ELR (cell line): ENCODE measurements at regions not wholly inside any gene's neighbourhood (a gene's known extent, or its start where the extent isn't known, plus 50 kb on each side); places are given as distances from the start of the nearest gene placed in this dataset.
A peak's percentile ranks its signal among the peaks of the same experiment; 100 is the strongest.

ENCODE experiments used
- DNase-seq: peaks from one replicate; pipeline ENCODE4 v3.0.0-alpha.2; 2015; ENCODE audit warnings: low read depth

DNA sequence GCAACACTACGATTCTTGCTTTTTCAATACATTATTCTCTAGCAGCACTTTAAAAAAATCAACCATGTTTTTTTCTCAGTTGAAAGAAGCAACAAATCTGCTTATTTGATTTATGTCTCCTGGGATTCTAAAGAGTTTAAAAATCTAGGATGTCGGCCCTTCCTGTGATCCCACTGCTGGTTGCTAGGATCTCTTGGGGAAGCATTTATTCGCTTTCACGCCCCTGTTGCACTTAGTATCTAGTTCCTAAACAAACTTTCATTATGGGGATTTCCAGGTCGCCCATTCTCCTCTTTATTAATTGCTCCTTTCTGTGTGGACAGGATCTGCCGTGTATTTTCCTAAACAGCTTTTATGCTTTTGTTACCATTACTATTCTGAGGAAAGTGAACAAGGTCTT is 313.5 kb downstream of the AGTPBP1 start:
- no peak for DNase-seq

- no peak for DNase-seq
Measured at GRCh38 chr9:85427772-85428171, 314.0 kb downstream of the AGTPBP1 start.

- peak; percentile 48 for DNase-seq
Measured at GRCh38 chr9:85425153-85425611, 316.6 kb downstream of the AGTPBP1 start.

GRCh38 chr9:85423422-85423821 is 318.3 kb downstream of the AGTPBP1 start:
- no peak for DNase-seq

- no peak for DNase-seq
Measured at GRCh38 chr9:85421641-85422040, 320.1 kb downstream of the AGTPBP1 start.

DNA sequence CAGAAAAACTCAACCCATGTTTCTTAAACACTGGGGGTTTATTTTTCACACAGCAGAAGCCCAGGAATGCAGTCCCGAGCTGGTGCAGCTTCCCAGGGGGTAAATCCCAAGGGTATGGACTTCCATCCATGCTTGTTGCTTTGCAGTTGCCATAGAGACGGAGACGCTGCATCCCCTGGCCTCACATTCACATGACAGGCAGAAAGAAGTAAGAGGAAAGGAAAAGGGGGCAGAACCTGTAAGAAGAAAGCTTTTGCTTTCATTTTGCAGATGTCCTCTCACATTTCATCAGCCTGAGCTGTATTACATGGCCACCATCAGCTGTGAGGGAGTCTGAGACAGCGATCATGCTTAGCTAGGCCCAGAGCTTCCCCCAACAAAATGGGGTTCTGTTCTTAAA is 321.0 kb downstream of the AGTPBP1 start:
- no peak for DNase-seq

DNA sequence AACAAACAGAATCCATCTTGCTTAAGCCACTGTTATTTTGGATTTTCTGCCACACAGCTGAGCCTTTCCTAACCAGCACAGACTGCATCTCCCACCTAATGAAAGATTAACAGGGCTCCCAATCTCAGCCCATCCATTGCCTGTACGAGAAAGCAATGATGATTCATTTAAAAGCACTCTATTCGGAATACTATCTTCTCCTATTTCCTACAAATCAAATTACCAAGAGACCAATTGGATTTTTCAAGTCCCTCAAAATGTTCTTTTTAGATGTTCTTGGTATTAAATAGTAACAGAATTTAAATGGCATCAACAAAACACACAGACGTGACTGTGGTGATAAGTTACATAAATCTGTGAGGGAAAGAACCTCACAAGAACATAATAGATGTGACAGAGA is 324.1 kb downstream of the AGTPBP1 start:
- no peak for DNase-seq

GRCh38 chr9:85416715-85417114 is 325.0 kb downstream of the AGTPBP1 start:
- no peak for DNase-seq

- DNase-seq = no peak
Measured at GRCh38 chr9:85414390-85414789, 327.4 kb downstream of the AGTPBP1 start.

DNA sequence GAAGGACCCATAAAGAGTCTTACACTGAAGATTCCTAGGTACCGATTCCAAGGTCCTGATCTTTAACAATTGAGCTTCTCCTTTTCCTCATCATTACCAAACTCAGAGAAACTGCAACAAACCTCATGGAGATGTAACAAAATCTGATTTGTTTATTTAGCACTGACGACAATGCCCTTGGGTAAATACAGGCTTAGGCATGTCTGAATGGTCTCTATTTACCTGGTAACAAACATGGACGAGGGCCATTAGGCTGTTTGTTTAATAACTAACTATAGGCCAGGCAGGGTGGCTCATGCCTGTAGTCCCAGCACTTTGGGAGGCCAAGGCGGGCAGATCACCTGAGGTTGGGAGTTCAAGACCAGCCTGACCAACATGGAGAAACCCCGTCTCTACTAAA is 333.3 kb downstream of the AGTPBP1 start:
- no peak for DNase-seq

- no peak for DNase-seq
Measured at GRCh38 chr9:85405566-85405950, 336.2 kb downstream of the AGTPBP1 start.

- no peak for DNase-seq
Measured at GRCh38 chr9:85404911-85405565, 336.7 kb downstream of the AGTPBP1 start.

GRCh38 chr9:85402551-85402950 is 339.2 kb downstream of the AGTPBP1 start:
- DNase-seq = no peak

DNA sequence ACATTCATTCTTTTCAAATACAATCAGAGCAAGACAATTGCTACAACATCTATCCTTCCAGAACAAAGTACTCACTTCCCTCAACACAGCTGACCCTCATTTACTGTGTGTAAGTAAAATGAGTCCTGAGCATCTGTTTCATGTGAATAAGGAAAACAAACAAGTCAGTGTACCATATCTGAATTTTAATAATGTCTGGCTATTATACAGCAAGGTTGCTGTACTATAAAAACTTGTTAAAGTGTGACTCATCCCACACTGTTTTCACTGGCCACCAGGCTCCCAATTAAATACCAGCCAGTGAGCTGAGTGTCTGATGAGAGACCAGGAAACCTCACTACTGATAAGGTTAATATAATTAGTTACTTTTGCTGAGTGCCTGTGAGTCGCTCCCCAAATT is 339.8 kb downstream of the AGTPBP1 start:
- DNase-seq = no peak

DNA sequence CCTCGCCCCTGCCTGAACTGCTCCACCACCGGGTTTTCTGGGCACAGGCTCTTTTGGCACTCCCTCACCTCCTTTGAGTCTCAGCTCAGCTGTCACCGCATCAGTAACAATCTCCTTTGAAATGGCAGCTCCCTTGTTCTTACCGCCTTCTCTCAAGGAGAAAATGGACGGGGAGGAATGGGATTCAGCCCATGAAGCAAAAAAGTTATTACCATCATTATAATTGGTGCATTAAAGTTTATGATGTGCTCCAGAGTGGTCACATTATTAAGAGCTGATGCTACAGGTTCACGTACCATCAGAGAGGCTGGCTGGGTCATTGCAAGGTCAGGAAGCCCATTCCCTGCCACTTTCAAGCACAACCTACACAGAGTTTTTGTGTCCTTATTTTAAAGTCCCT is 344.7 kb downstream of the AGTPBP1 start:
- DNase-seq = no peak

GRCh38 chr9:85392260-85392659 is 349.5 kb downstream of the AGTPBP1 start:
- no peak for DNase-seq

- peak; percentile 17 for DNase-seq
Measured at GRCh38 chr9:85377731-85378289, 363.9 kb downstream of the AGTPBP1 start.

GRCh38 chr9:85368781-85369180 is 373.0 kb downstream of the AGTPBP1 start:
- DNase-seq = no peak

- no peak for DNase-seq
Measured at GRCh38 chr9:85359161-85359560, 382.6 kb downstream of the AGTPBP1 start.

- no peak for DNase-seq
Measured at GRCh38 chr9:85349046-85349445, 392.7 kb downstream of the AGTPBP1 start.

DNA sequence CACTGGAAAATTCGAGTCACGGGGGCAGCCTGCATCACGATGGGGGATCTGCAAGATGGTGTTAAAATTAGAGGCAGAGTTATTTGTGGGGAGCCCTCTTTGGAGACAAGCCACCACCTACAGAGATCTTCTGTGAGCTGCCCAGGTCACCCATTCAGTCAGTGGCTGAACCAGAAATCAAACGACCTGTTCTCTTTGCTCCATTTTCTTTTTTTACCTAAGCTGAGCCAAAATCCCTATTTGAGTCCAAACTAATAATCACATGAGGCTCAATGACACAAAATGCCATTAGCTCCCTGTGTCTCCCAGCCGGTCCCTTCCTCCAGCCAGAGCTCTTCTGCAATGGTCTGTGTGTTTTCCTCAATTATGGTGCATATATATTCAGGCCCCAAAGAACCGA is 394.2 kb downstream of the AGTPBP1 start:
- no peak for DNase-seq

DNA sequence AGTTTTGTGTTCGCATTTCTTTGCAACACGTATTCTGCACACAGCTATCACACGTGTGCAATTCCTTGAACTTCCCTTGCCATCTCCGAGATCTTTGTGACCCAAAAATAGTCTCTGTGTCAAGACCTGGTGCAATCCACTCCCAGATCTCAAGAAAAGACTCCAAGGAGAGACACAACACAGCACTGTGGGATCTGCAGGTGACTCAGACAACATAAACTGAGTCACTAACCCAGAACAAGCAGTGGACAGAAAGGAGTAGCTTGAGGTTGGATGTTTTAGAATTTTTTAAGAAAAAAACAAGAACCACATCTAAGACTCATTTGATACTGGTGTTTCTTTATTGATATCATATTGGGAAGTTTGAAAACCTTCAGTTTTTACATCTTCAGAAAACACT is 396.9 kb downstream of the AGTPBP1 start:
- DNase-seq = no peak

DNA sequence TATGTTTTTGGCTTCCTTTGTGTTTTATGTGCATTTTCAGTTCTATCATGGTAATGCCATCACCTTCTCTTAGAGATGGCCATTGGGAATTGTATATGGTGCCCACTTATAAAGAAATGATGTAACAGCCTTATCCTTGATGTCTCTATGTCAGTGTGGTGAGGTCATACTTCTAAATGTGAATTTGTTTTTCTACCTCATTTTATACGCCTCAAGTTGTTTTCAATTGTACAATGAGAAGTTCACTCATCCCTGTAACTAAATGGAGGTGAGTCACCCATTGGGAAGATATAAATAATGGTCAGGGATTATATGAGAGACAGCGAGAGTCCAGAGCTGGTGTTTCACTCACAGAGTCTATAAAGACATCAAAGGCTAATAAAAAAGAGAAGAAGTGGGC is 402.4 kb downstream of the AGTPBP1 start:
- DNase-seq = no peak

- no peak for DNase-seq
Measured at GRCh38 chr9:85334228-85334627, 407.5 kb downstream of the AGTPBP1 start.
